ENCODE measurements at regions not wholly inside any gene's neighbourhood (a gene's known extent, or its start where the extent isn't known, plus 50 kb on each side); places are given as distances from the start of the nearest gene placed in this dataset.

DNA sequence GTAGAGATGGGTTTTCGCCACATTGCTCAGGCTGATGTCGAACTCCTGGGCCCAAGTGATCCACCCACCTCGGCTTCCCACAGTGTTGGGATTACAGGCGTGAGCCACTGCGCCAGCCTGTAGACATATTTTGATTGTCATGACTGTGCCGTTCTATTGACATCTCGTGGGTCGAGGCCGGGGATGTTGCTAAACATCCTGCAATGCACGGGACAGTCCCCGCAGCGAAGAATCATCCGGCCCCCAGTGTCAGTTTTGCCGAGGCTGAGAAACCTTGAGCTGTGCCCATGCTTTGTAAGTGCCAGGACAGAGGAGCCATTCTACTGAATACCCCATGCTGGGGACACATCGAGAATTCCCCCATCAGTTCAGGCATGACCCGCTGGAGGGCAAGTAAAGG, 69.1 kb upstream of the GSE1 start:
- no peak overlapping the region for H3K27ac ChIP-seq (ENCODE audit: low read length)
- H3K9ac ChIP-seq (ENCODE audit: low read length), result no peak overlapping the region
- no peaks in the 10 kb centered on the region for H3K36me3 ChIP-seq (ENCODE audit: insufficient read depth, low read length)
- H3F3A ChIP-seq (ENCODE audit: insufficient read depth, low read length, poor library complexity, severe bottlenecking), result no peaks in the 10 kb centered on the region
- H3K9me2 ChIP-seq (ENCODE audit: insufficient read depth, low read length), result no peaks in the 10 kb centered on the region
- H3K9me3 ChIP-seq (ENCODE audit: low read length), result no peaks in the 10 kb centered on the region
- no peaks in the 10 kb centered on the region for H4K20me1 ChIP-seq (ENCODE audit: insufficient read depth)
- no peak overlapping the region for H3K4me3 ChIP-seq (ENCODE audit: low read length)
- TF ChIP-seq RAD21 (conservative IDR thresholded peaks at IDR 0.05), result no peak
- TF ChIP-seq MXI1 (conservative IDR thresholded peaks at IDR 0.05; ENCODE audit: poor library complexity, severe bottlenecking), result no peak
- no peaks in the 10 kb centered on the region for H3K27me3 ChIP-seq (ENCODE audit: insufficient read depth, low read depth, low read length)
- H3K4me2 ChIP-seq (ENCODE audit: low read length), result no peak overlapping the region
- H3K79me2 ChIP-seq (replicated peaks; ENCODE audit: insufficient read depth, low read length), result no peaks in the 10 kb centered on the region
- no peak overlapping the region for H2AFZ ChIP-seq (ENCODE audit: low read depth, low read length)

DNA sequence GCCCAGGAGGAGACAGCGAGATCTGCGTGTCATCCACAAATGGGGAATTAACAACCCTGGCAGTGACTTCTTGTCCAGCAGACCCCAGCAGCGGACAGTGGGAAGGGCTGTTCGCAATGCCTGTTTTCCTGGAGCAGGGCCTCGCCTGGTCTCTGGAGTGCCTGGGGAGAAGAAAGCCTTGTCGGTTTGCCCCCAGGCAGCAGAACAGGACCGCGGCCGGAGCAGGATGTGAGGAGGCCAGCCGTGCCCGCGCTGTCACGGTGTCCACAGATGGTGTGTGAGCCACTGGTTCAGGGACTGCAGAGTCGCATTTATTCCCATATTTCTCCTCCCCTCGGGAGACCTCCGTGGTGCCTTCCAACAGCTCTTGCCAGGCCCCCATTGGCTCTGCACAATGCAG, 68.5 kb upstream of the GSE1 start:
- Histone ChIP-seq H4K20me1 (ENCODE audit: insufficient read depth) (no peaks in the 10 kb centered on the region), H3K4me3 (ENCODE audit: low read length) (no peak overlapping the region), H3K9me3 (ENCODE audit: low read length) (no peaks in the 10 kb centered on the region), H2AFZ (ENCODE audit: low read depth, low read length) (no peak overlapping the region), H3K27ac (ENCODE audit: low read length) (no peak overlapping the region), H3K9ac (ENCODE audit: low read length) (no peak overlapping the region), H3K36me3 (ENCODE audit: insufficient read depth, low read length) (no peaks in the 10 kb centered on the region), H3F3A (ENCODE audit: insufficient read depth, low read length, poor library complexity, severe bottlenecking) (no peaks in the 10 kb centered on the region), H3K9me2 (ENCODE audit: insufficient read depth, low read length) (no peaks in the 10 kb centered on the region), H3K79me2 (replicated peaks; ENCODE audit: insufficient read depth, low read length) (no peaks in the 10 kb centered on the region), H3K4me2 (ENCODE audit: low read length) (no peak overlapping the region), H3K27me3 (ENCODE audit: insufficient read depth, low read depth, low read length) (no peaks in the 10 kb centered on the region)
- TF ChIP-seq EZH2 (IDR thresholded peaks at IDR 0.05; ENCODE audit: borderline replicate concordance, insufficient read depth, low read length, poor library complexity, severe bottlenecking) (no peak), RAD21 (conservative IDR thresholded peaks at IDR 0.05) (no peak), TAF1 (IDR thresholded peaks at IDR 0.05; ENCODE audit: low read depth) (no peak), MXI1 (conservative IDR thresholded peaks at IDR 0.05; ENCODE audit: poor library complexity, severe bottlenecking) (no peak)

GRCh38 chr16:85545227-85545818, 67.8 kb upstream of the GSE1 start:
- Histone ChIP-seq H3F3A (ENCODE audit: insufficient read depth, low read length, poor library complexity, severe bottlenecking) (no peaks in the 10 kb centered on the region), H3K79me2 (replicated peaks; ENCODE audit: insufficient read depth, low read length) (no peaks in the 10 kb centered on the region), H4K20me1 (ENCODE audit: insufficient read depth) (no peaks in the 10 kb centered on the region), H3K27me3 (ENCODE audit: insufficient read depth, low read depth, low read length) (no peaks in the 10 kb centered on the region), H3K9ac (ENCODE audit: low read length) (no peak overlapping the region), H2AFZ (ENCODE audit: low read depth, low read length) (no peak overlapping the region), H3K36me3 (ENCODE audit: insufficient read depth, low read length) (no peaks in the 10 kb centered on the region), H3K4me3 (ENCODE audit: low read length) (no peak overlapping the region), H3K9me2 (ENCODE audit: insufficient read depth, low read length) (no peaks in the 10 kb centered on the region), H3K4me2 (ENCODE audit: low read length) (no peak overlapping the region), H3K27ac (ENCODE audit: low read length) (no peak overlapping the region), H3K9me3 (ENCODE audit: low read length) (no peaks in the 10 kb centered on the region)
- TF ChIP-seq CTCF (IDR thresholded peaks at IDR 0.05; ENCODE audit: poor library complexity, severe bottlenecking) (no peak), SMC3 (conservative IDR thresholded peaks at IDR 0.05; ENCODE audit: poor library complexity) (no peak), EP300 (conservative IDR thresholded peaks at IDR 0.05; ENCODE audit: poor library complexity, severe bottlenecking) (no peak), POLR2AphosphoS5 (IDR thresholded peaks at IDR 0.05) (no peak), REST (IDR thresholded peaks at IDR 0.05; ENCODE audit: borderline replicate concordance) (no peak)
